Endothelial cell of umbilical vein (primary cell): ENCODE measurements at regions not wholly inside any gene's neighbourhood (a gene's known extent, or its start where the extent isn't known, plus 50 kb on each side); places are given as distances from the start of the nearest gene placed in this dataset.
"Not testable (repeated sequence)": the region's sequence is repeated elsewhere in the genome, so short reads cannot be mapped to it uniquely, and the experiment has no call there.

ENCODE experiments used
- BruUV-seq: library from RNA; stranded (reverse); fragments of 400-500 nt; replicated peaks from 2 replicates; lab custom pipeline; 2021; lab: Mats Ljungman, UMichigan
- CTCF ChIA-PET: fragments of 300-600, 350-600 bp; sonication (Branson Sonifier 250); formaldehyde crosslinking; loops from one replicate; lab custom pipeline; 2021; ENCODE audit warnings: antibody characterized with exemption, inconsistent platforms; lab: Charles Lee
- POLR2A ChIA-PET: fragments of 300-600, 350-600 bp; sonication (Branson Sonifier 250); formaldehyde crosslinking; loops from one replicate; lab custom pipeline; 2021; ENCODE audit warnings: antibody characterized with exemption, inconsistent platforms; lab: Charles Lee
- DNase-seq: peaks from one replicate; pipeline ENCODE4 v3.0.0-alpha.2; 2011; ENCODE audit warnings: low read depth, low spot score
- FAIRE-seq: peaks from 2 replicates; lab custom pipeline; 2011; peaks lifted over from hg19 to GRCh38; lab: Jason Lieb, UNC
- H2AFZ ChIP-seq: 2 replicates; pipeline ENCODE4 v1.6.0; 2012; ENCODE audit warnings: low read depth, low read length, control low read depth, inconsistent platforms
- H3K27ac ChIP-seq: 2 replicates; pipeline ENCODE4 v1.5.1; 2011; ENCODE audit warnings: low read depth, mild to moderate bottlenecking, control low read depth, low read length, moderate library complexity; ENCODE audit not compliant: insufficient read depth
- H3K27me3 ChIP-seq, 2 experiments: 2 replicates each; pipeline versions ENCODE4 v1.6.0 to v1.6.1; 2011; ENCODE audit warnings: low read length in 2 of 2, mixed read lengths in 1 of 2; ENCODE audit not compliant: control insufficient read depth in 2 of 2, insufficient read depth in 2 of 2
- H3K36me3 ChIP-seq, 2 experiments: 2 replicates in 1 of 2; 3 replicates in 1 of 2; pipeline ENCODE4 v1.5.1; 2011; ENCODE audit warnings: low read length in 2 of 2, mild to moderate bottlenecking in 1 of 2, moderate library complexity in 1 of 2; ENCODE audit not compliant: control insufficient read depth in 2 of 2, insufficient read depth in 2 of 2; ENCODE audit errors: extremely low read depth in 1 of 2
- H3K4me1 ChIP-seq: 3 replicates; pipeline ENCODE4 v1.5.1; 2011; ENCODE audit warnings: mild to moderate bottlenecking, low read length; ENCODE audit not compliant: control insufficient read depth, insufficient read depth; ENCODE audit errors: extremely low read depth
- H3K4me2 ChIP-seq: 2 replicates; pipeline ENCODE4 v1.6.1; 2011; ENCODE audit warnings: low read length, control low read depth, mixed read lengths; ENCODE audit not compliant: insufficient read depth
- H3K4me3 ChIP-seq, 3 experiments: fragments of 200-600 bp in 1 of 3; sonication (generic), shearing (Covaris generic) in 1 of 3; replicated peaks in 1 of 3; 2 replicates each; pipeline ENCODE4 v1.5.1; 2011 to 2016; ENCODE audit warnings: control low read depth in 3 of 3, low read length in 3 of 3, mild to moderate bottlenecking in 2 of 3, inconsistent platforms in 1 of 3, low read depth in 1 of 3, moderate library complexity in 1 of 3; ENCODE audit not compliant: insufficient read depth in 1 of 3
- H3K79me2 ChIP-seq: 2 replicates; pipeline ENCODE4 v1.6.0; 2012; ENCODE audit warnings: low read length, inconsistent platforms; ENCODE audit not compliant: control insufficient read depth, insufficient read depth
- H3K9ac ChIP-seq: replicated peaks from 2 replicates; pipeline ENCODE3; 2011; ENCODE audit warnings: low read length, control low read depth; ENCODE audit not compliant: insufficient read depth; ENCODE audit errors: extremely low read depth
- H3K9me1 ChIP-seq: replicated peaks from 3 replicates; pipeline ENCODE4 v1.6.0; 2011; ENCODE audit warnings: mild to moderate bottlenecking, low read length; ENCODE audit not compliant: control insufficient read depth, insufficient read depth; ENCODE audit errors: extremely low read depth
- H3K9me3 ChIP-seq: replicated peaks from 2 replicates; pipeline ENCODE4 v1.5.1; 2012; ENCODE audit warnings: low read length, inconsistent platforms; ENCODE audit not compliant: control insufficient read depth, insufficient read depth
- H4K20me1 ChIP-seq: replicated peaks from 2 replicates; pipeline ENCODE3; 2011; ENCODE audit warnings: mild to moderate bottlenecking, low read length; ENCODE audit not compliant: control insufficient read depth, insufficient read depth; ENCODE audit errors: extremely low read depth
- EZH2 ChIP-seq: IDR thresholded peaks from 2 replicates; pipeline ENCODE4 v1.6.1; 2012; ENCODE audit warnings: borderline replicate concordance, low read depth, mild to moderate bottlenecking, moderate library complexity, low read length, inconsistent platforms; ENCODE audit not compliant: severe bottlenecking
- FOS ChIP-seq: IDR thresholded peaks from 2 replicates; pipeline ENCODE4 v1.6.1; 2011; ENCODE audit warnings: mild to moderate bottlenecking, low read length, moderate library complexity, borderline replicate concordance; ENCODE audit not compliant: insufficient read depth
- GATA2 ChIP-seq: IDR thresholded peaks from 2 replicates; pipeline ENCODE4 v1.7.0; 2011; ENCODE audit warnings: low read depth, mild to moderate bottlenecking, moderate library complexity, mixed read lengths, low read length; ENCODE audit not compliant: insufficient read length, insufficient read depth
- JUN ChIP-seq: IDR thresholded peaks from 2 replicates; pipeline ENCODE4 v1.6.1; 2011; ENCODE audit warnings: borderline replicate concordance, low read depth; ENCODE audit not compliant: insufficient read length, insufficient read depth
- MYC ChIP-seq: IDR thresholded peaks from one replicate; pipeline ENCODE4 v1.6.1; 2011; ENCODE audit warnings: mild to moderate bottlenecking, low read depth, low read length
- POLR2A ChIP-seq: IDR thresholded peaks from 2 replicates; pipeline ENCODE4 v1.6.1; 2012; ENCODE audit warnings: low read depth, mild to moderate bottlenecking, control low read depth, low read length
- POLR2AphosphoS5 ChIP-seq: IDR thresholded peaks from 2 replicates; pipeline ENCODE4 v1.6.1; 2012; ENCODE audit warnings: low read depth, mild to moderate bottlenecking, control low read depth, low read length, moderate library complexity; ENCODE audit not compliant: insufficient read depth
- dilution Hi-C: fragments of 300-500 bp; cut with MboI; formaldehyde crosslinking; loops from one replicate; pipeline ENCODE4 v1.15.0; 2019; ENCODE audit warnings: low sequenced_read_pairs; ENCODE audit not compliant: extremely low pct_ligation_motif_present
- intact Hi-C: fragments of 100-400 bp; cut with micrococcal nuclease; formaldehyde crosslinking; loops from one replicate; pipeline ENCODE4 v1.10.0; 2022
- TF ChIP-seq, protein P1 (sequence below), 2 donors: IDR thresholded peaks; 1 replicate in 1 of 2; 2 replicates in 1 of 2; pipeline ENCODE4 v1.5.1; 2011; ENCODE audit warnings: low read length in 2 of 2, mild to moderate bottlenecking in 2 of 2, moderate library complexity in 2 of 2, control low read depth in 1 of 2, inconsistent platforms in 1 of 2, low read depth in 1 of 2; ENCODE audit not compliant: insufficient read depth in 1 of 2; ENCODE audit errors: extremely low read depth in 1 of 2
- TF ChIP-seq, protein P2 (sequence below): IDR thresholded peaks from 2 replicates; pipeline ENCODE4 v1.6.1; 2011; ENCODE audit not compliant: insufficient read depth, insufficient read length

DNA sequence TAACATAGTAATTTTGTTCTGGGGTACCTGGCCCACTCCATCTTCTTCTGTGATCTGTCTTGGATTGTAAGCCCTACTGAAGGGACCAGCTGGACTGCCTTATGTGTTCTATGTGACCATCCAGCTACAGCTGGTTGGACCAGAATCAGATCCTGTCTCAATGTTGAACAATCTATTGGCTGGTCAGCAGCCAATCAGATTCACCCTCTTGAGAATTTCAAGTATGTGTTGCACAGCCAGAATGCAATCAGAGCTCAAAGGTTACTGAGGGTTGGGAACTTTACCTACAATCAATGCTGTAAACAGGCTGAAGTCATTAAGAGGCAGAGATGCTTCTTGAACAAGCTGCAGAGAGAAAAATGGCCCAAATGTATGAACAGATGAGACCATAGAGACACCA is 61.9 kb downstream of the KCNC4 start:
- H3K9ac ChIP-seq: no peak overlapping the region
- no peak for TF ChIP-seq POLR2AphosphoS5
- TF ChIP-seq, protein P1, sequence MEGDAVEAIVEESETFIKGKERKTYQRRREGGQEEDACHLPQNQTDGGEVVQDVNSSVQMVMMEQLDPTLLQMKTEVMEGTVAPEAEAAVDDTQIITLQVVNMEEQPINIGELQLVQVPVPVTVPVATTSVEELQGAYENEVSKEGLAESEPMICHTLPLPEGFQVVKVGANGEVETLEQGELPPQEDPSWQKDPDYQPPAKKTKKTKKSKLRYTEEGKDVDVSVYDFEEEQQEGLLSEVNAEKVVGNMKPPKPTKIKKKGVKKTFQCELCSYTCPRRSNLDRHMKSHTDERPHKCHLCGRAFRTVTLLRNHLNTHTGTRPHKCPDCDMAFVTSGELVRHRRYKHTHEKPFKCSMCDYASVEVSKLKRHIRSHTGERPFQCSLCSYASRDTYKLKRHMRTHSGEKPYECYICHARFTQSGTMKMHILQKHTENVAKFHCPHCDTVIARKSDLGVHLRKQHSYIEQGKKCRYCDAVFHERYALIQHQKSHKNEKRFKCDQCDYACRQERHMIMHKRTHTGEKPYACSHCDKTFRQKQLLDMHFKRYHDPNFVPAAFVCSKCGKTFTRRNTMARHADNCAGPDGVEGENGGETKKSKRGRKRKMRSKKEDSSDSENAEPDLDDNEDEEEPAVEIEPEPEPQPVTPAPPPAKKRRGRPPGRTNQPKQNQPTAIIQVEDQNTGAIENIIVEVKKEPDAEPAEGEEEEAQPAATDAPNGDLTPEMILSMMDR (IDR thresholded peaks at IDR 0.05; ENCODE audit: extremely low read depth in 1 of 2, insufficient read depth in 1 of 2, low read depth in 1 of 2, low read length in 2 of 2): no peak
- no peak for TF ChIP-seq MYC
- no peak for TF ChIP-seq FOS
- no peak for TF ChIP-seq POLR2A
- TF ChIP-seq GATA2: no peak
- TF ChIP-seq, protein P2, sequence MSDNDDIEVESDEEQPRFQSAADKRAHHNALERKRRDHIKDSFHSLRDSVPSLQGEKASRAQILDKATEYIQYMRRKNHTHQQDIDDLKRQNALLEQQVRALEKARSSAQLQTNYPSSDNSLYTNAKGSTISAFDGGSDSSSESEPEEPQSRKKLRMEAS: no peak
- TF ChIP-seq JUN: no peak
- no peak for TF ChIP-seq EZH2
- no peaks in the 10 kb centered on the region for H3K4me1 ChIP-seq
- no peak overlapping the region for H3K4me2 ChIP-seq
- DNase-seq (no peak), FAIRE-seq (no peak)
- no peak overlapping the region for H2AFZ ChIP-seq
- intact Hi-C loops (no loop called here), dilution Hi-C loops (no loop called here)
- H3K36me3 ChIP-seq: no peaks in the 10 kb centered on the region
- ChIA-PET CTCF (interaction anchor here (1.4 to 2.8 kb wide), 2 partner anchors 41 to 65 kb away, joined by 3 to 9 read pairs; no protein-coding TSS in a partner anchor), POLR2A (no interaction called here)
- no peaks in the 10 kb centered on the region for H3K9me1 ChIP-seq
- H3K4me3 ChIP-seq: no peak overlapping the region
- no peaks in the 10 kb centered on the region for H3K9me3 ChIP-seq
- peaks cover 15 to 22% of the 10 kb centered on the region in 2 experiments for H3K27me3 ChIP-seq
- no peak overlapping the region for H3K27ac ChIP-seq
- H3K79me2 ChIP-seq: no peaks in the 10 kb centered on the region
- no TSS peak for BruUV-seq
- H4K20me1 ChIP-seq: no peaks in the 10 kb centered on the region

DNA sequence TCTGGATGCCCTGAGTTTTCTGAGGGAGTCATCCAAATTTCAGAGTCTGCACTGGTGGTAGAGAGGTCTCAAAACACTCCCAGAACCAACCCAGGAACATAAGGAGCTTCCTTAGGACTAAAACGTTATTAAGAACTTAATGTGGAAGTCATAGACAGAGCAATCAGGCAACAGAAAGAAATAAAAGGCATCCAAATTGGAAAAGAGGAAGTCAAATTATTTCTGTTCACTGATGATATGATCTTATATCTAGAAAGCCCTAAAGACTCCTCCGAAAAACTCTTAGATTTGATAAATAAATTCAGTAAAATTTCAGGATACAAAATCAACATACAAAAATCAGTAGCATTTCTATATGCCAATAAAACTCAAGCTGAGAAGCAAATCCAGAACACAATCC is 63.7 kb downstream of the KCNC4 start:
- CTCF ChIA-PET: interaction anchor here (1.7 to 2.8 kb wide), 3 partner anchors 39 to 77 kb away, joined by 5 to 9 read pairs (median 8); no protein-coding TSS in a partner anchor
- intact Hi-C loops: not testable (repeated sequence)

More for the DNA sequence above, 63.7 kb downstream of the KCNC4 start:
- dilution Hi-C loops, H3K9me3 ChIP-seq, H3K79me2 ChIP-seq, FAIRE-seq, H3K4me3 ChIP-seq, H4K20me1 ChIP-seq, POLR2A ChIA-PET, H3K36me3 ChIP-seq, H3K4me1 ChIP-seq, H3K9ac ChIP-seq, H3K4me2 ChIP-seq, DNase-seq, H2AFZ ChIP-seq, H3K9me1 ChIP-seq, H3K27ac ChIP-seq, BruUV-seq: not testable (repeated sequence)
- H3K27me3 ChIP-seq: peaks cover 18 to 25% of the 10 kb centered on the region in 2 experiments
